Astrocyte (in vitro differentiated cells and primary cell): ENCODE measurements at regions not wholly inside any gene's neighbourhood (a gene's known extent, or its start where the extent isn't known, plus 50 kb on each side); places are given as distances from the start of the nearest gene placed in this dataset.

Experiments used
- CTCF ChIP-seq: IDR thresholded peaks from 2 replicates; pipeline ENCODE4 v1.5.1; 2011; ENCODE audit warnings: low read depth, mild to moderate bottlenecking, inconsistent platforms, low read length, moderate library complexity; ENCODE audit not compliant: insufficient read depth
- EZH2 ChIP-seq: IDR thresholded peaks from 2 replicates; pipeline ENCODE4 v1.6.1; 2012; ENCODE audit warnings: mild to moderate bottlenecking, low read length, inconsistent platforms; ENCODE audit not compliant: insufficient read depth

GRCh38 chr5:6943197-6944112 lies 230.2 kb downstream of the TENT4A start:
- TF ChIP-seq CTCF: no peak
- TF ChIP-seq EZH2: no peak
